K562 (cell line): ENCODE measurements at regions not wholly inside any gene's neighbourhood (a gene's known extent, or its start where the extent isn't known, plus 50 kb on each side); places are given as distances from the start of the nearest gene placed in this dataset.

Source experiments
- E2F8 ChIP-seq: fragments of 450-650 bp; IDR thresholded peaks from 2 replicates; pipeline ENCODE4 v1.7.1; 2018; ENCODE audit warnings: mild to moderate bottlenecking, low read depth; ENCODE audit not compliant: partially characterized antibody
- PTBP1 ChIP-seq: fragments of 200-400 bp; formaldehyde crosslinking; IDR thresholded peaks from 2 replicates; pipeline ENCODE4 v1.6.1; 2017; ENCODE audit warnings: low read depth, low read length
- REST ChIP-seq, 2 experiments: fragments of 450-650 bp; formaldehyde crosslinking in 1 of 2; IDR thresholded peaks; 2 replicates each; pipeline versions ENCODE4 v1.4.0 to v1.6.1; 2014 to 2020; ENCODE audit warnings: mild to moderate bottlenecking in 2 of 2, borderline replicate concordance in 1 of 2, low read depth in 1 of 2
- ZNF133 ChIP-seq: fragments of 250-450 bp; sonication (Bioruptor Pico); IDR thresholded peaks from 2 replicates; pipeline ENCODE4 v1.4.0; 2020; ENCODE audit warnings: mild to moderate bottlenecking
- TF ChIP-seq, protein P1 (sequence below): fragments of 250-450 bp; sonication (Bioruptor Pico); IDR thresholded peaks from 2 replicates; pipeline ENCODE4 v1.8.0; 2022; ENCODE audit warnings: moderate library complexity, mild to moderate bottlenecking, inconsistent platforms

DNA sequence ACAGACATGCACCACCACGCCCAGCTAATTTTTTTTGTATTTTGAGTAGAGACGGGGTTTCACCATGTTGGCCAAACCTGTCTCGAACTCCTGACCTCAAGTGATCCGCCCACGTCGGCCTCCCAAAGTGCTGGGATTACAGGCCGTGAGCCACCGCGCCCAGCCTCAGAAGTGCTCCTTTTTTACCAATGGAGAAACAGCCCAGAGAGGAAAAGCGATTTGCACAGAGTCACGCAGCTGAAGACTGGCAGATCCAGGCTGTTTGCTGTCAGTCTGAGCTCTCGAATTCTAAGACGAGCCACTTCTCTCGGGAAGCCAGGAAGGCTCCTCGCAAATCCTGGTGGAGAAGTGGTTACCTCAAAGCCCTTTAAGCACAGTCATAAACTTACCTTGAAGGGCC, 57.4 kb upstream of the SDK1 start (continued):
- TF ChIP-seq E2F8 (no peak), REST (IDR thresholded peaks at IDR 0.05; ENCODE audit: borderline replicate concordance) (no peak), REST (CRISPR knock-in tag; IDR thresholded peaks at IDR 0.05; ENCODE audit: low read depth) (no peak), ZNF133 (CRISPR knock-in tag) (no peak), PTBP1 (no peak)
- TF ChIP-seq, protein P1, sequence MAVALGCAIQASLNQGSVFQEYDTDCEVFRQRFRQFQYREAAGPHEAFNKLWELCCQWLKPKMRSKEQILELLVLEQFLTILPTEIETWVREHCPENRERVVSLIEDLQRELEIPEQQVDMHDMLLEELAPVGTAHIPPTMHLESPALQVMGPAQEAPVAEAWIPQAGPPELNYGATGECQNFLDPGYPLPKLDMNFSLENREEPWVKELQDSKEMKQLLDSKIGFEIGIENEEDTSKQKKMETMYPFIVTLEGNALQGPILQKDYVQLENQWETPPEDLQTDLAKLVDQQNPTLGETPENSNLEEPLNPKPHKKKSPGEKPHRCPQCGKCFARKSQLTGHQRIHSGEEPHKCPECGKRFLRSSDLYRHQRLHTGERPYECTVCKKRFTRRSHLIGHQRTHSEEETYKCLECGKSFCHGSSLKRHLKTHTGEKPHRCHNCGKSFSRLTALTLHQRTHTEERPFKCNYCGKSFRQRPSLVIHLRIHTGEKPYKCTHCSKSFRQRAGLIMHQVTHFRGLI (CRISPR knock-in tag), result no peak
